ENCODE measurements at regions not wholly inside any gene's neighbourhood (a gene's known extent, or its start where the extent isn't known, plus 50 kb on each side); places are given as distances from the start of the nearest gene placed in this dataset.

- no peak for DNase-seq
- no peak overlapping the region for H3K4me3 ChIP-seq (ENCODE audit: low read length)
- H3K27ac ChIP-seq (ENCODE audit: low read length) = no peak overlapping the region
- no CpG with 5 or more reads among the region's 23 CpGs for WGBS (ENCODE audit: insufficient coverage, low lambda C conversion rate)
- peaks cover 67% of the 10 kb centered on the region for H3K27me3 ChIP-seq (ENCODE audit: control insufficient read depth, insufficient read depth, low read length)
- H3K9me3 ChIP-seq (ENCODE audit: control insufficient read depth, low read depth, low read length) = no peaks in the 10 kb centered on the region
- H3K4me1 ChIP-seq (ENCODE audit: control insufficient read depth, insufficient read depth, low read length) = no peaks in the 10 kb centered on the region
- H3K36me3 ChIP-seq (ENCODE audit: control insufficient read depth, insufficient read depth, low read length) = no peaks in the 10 kb centered on the region
These were observed 145.6 kb downstream of the ENGASE start for GRCh38 chr17:79220201-79220712.

- H3K27me3 ChIP-seq (ENCODE audit: control insufficient read depth, insufficient read depth, low read length) = peaks cover 72% of the 10 kb centered on the region
- no peaks in the 10 kb centered on the region for H3K36me3 ChIP-seq (ENCODE audit: control insufficient read depth, insufficient read depth, low read length)
- H3K4me3 ChIP-seq (ENCODE audit: low read length) = no peak overlapping the region
- no peaks in the 10 kb centered on the region for H3K4me1 ChIP-seq (ENCODE audit: control insufficient read depth, insufficient read depth, low read length)
- H3K27ac ChIP-seq (ENCODE audit: low read length) = no peak overlapping the region
- no peaks in the 10 kb centered on the region for H3K9me3 ChIP-seq (ENCODE audit: control insufficient read depth, low read depth, low read length)
- DNase-seq = no peak
- no CpG with 5 or more reads among the region's 18 CpGs for WGBS (ENCODE audit: insufficient coverage, low lambda C conversion rate)
These were observed 144.7 kb downstream of the ENGASE start for GRCh38 chr17:79219208-79219935.

- H3K27me3 ChIP-seq (ENCODE audit: control insufficient read depth, insufficient read depth, low read length) = peaks cover 72% of the 10 kb centered on the region
- H3K4me3 ChIP-seq (ENCODE audit: low read length) = no peak overlapping the region
- no peak overlapping the region for H3K27ac ChIP-seq (ENCODE audit: low read length)
- no peaks in the 10 kb centered on the region for H3K4me1 ChIP-seq (ENCODE audit: control insufficient read depth, insufficient read depth, low read length)
- DNase-seq = no peak
- H3K36me3 ChIP-seq (ENCODE audit: control insufficient read depth, insufficient read depth, low read length) = no peaks in the 10 kb centered on the region
- no peaks in the 10 kb centered on the region for H3K9me3 ChIP-seq (ENCODE audit: control insufficient read depth, low read depth, low read length)
- no CpG with 5 or more reads among the region's 10 CpGs for WGBS (ENCODE audit: insufficient coverage, low lambda C conversion rate)
These were observed 144.2 kb downstream of the ENGASE start for GRCh38 chr17:79218825-79219200.

- H3K9me3 ChIP-seq (ENCODE audit: control insufficient read depth, low read depth, low read length) = no peaks in the 10 kb centered on the region
- no peak for DNase-seq
- H3K27ac ChIP-seq (ENCODE audit: low read length) = no peak overlapping the region
- H3K4me1 ChIP-seq (ENCODE audit: control insufficient read depth, insufficient read depth, low read length) = no peaks in the 10 kb centered on the region
- H3K4me3 ChIP-seq (ENCODE audit: low read length) = no peak overlapping the region
- WGBS (ENCODE audit: insufficient coverage, low lambda C conversion rate) = no CpG with 5 or more reads among the region's 19 CpGs
- peaks cover 75% of the 10 kb centered on the region for H3K27me3 ChIP-seq (ENCODE audit: control insufficient read depth, insufficient read depth, low read length)
- no peaks in the 10 kb centered on the region for H3K36me3 ChIP-seq (ENCODE audit: control insufficient read depth, insufficient read depth, low read length)
These were observed 143.7 kb downstream of the ENGASE start for GRCh38 chr17:79218175-79218824.

- no peaks in the 10 kb centered on the region for H3K9me3 ChIP-seq (ENCODE audit: control insufficient read depth, low read depth, low read length)
- H3K27ac ChIP-seq (ENCODE audit: low read length) = no peak overlapping the region
- H3K27me3 ChIP-seq (ENCODE audit: control insufficient read depth, insufficient read depth, low read length) = peaks cover 74% of the 10 kb centered on the region
- H3K4me3 ChIP-seq (ENCODE audit: low read length) = no peak overlapping the region
- no peaks in the 10 kb centered on the region for H3K4me1 ChIP-seq (ENCODE audit: control insufficient read depth, insufficient read depth, low read length)
- no peak for DNase-seq
- WGBS (ENCODE audit: insufficient coverage, low lambda C conversion rate) = 60% methylated on average over 1 of the region's 12 CpGs
- H3K36me3 ChIP-seq (ENCODE audit: control insufficient read depth, insufficient read depth, low read length) = no peaks in the 10 kb centered on the region
These were observed 143.0 kb downstream of the ENGASE start for GRCh38 chr17:79217473-79218135.

GRCh38 chr17:79216826-79217225 lies 142.2 kb downstream of the ENGASE start:
- H3K27ac ChIP-seq (ENCODE audit: low read length) = no peak overlapping the region
- H3K27me3 ChIP-seq (ENCODE audit: control insufficient read depth, insufficient read depth, low read length) = peaks cover 74% of the 10 kb centered on the region
- no peaks in the 10 kb centered on the region for H3K9me3 ChIP-seq (ENCODE audit: control insufficient read depth, low read depth, low read length)
- WGBS (ENCODE audit: insufficient coverage, low lambda C conversion rate) = no CpG with 5 or more reads among the region's 6 CpGs
- H3K36me3 ChIP-seq (ENCODE audit: control insufficient read depth, insufficient read depth, low read length) = no peaks in the 10 kb centered on the region
- H3K4me1 ChIP-seq (ENCODE audit: control insufficient read depth, insufficient read depth, low read length) = no peaks in the 10 kb centered on the region
- DNase-seq = no peak
- H3K4me3 ChIP-seq (ENCODE audit: low read length) = no peak overlapping the region

- Histone ChIP-seq H3K27me3 (ENCODE audit: control insufficient read depth, insufficient read depth, low read length) (peaks cover 74% of the 10 kb centered on the region), H3K4me1 (ENCODE audit: control insufficient read depth, insufficient read depth, low read length) (no peaks in the 10 kb centered on the region), H3K4me3 (ENCODE audit: low read length) (no peak overlapping the region), H3K9me3 (ENCODE audit: control insufficient read depth, low read depth, low read length) (no peaks in the 10 kb centered on the region), H3K27ac (ENCODE audit: low read length) (no peak overlapping the region), H3K36me3 (ENCODE audit: control insufficient read depth, insufficient read depth, low read length) (no peaks in the 10 kb centered on the region)
- WGBS (ENCODE audit: insufficient coverage, low lambda C conversion rate) = no CpG with 5 or more reads among the region's 6 CpGs
- no peak for DNase-seq
These were observed 141.8 kb downstream of the ENGASE start for GRCh38 chr17:79216391-79216790.

- Histone ChIP-seq H3K9me3 (ENCODE audit: control insufficient read depth, low read depth, low read length) (no peaks in the 10 kb centered on the region), H3K36me3 (ENCODE audit: control insufficient read depth, insufficient read depth, low read length) (no peaks in the 10 kb centered on the region), H3K27me3 (ENCODE audit: control insufficient read depth, insufficient read depth, low read length) (peaks cover 67% of the 10 kb centered on the region), H3K4me1 (ENCODE audit: control insufficient read depth, insufficient read depth, low read length) (no peaks in the 10 kb centered on the region), H3K27ac (ENCODE audit: low read length) (no peak overlapping the region), H3K4me3 (ENCODE audit: low read length) (no peak overlapping the region)
- no peak for DNase-seq
- WGBS (ENCODE audit: insufficient coverage, low lambda C conversion rate) = no CpG with 5 or more reads among the region's 13 CpGs
These were observed 141.0 kb downstream of the ENGASE start for GRCh38 chr17:79215631-79216030.

- H3K27me3 ChIP-seq (ENCODE audit: control insufficient read depth, insufficient read depth, low read length) = peaks cover 62% of the 10 kb centered on the region
- no peak for DNase-seq
These were observed 140.4 kb downstream of the ENGASE start for GRCh38 chr17:79214940-79215604.

GRCh38 chr17:79214459-79214858 lies 139.8 kb downstream of the ENGASE start:
- 56% methylated on average over 1 of the region's 4 CpGs for WGBS (ENCODE audit: insufficient coverage, low lambda C conversion rate)
- peaks cover 57% of the 10 kb centered on the region for H3K27me3 ChIP-seq (ENCODE audit: control insufficient read depth, insufficient read depth, low read length)

More at GRCh38 chr17:79214940-79215604, 140.4 kb downstream of the ENGASE start:
- Histone ChIP-seq H3K36me3 (ENCODE audit: control insufficient read depth, insufficient read depth, low read length) (no peaks in the 10 kb centered on the region), H3K27ac (ENCODE audit: low read length) (no peak overlapping the region), H3K4me3 (ENCODE audit: low read length) (no peak overlapping the region), H3K9me3 (ENCODE audit: control insufficient read depth, low read depth, low read length) (no peaks in the 10 kb centered on the region), H3K4me1 (ENCODE audit: control insufficient read depth, insufficient read depth, low read length) (no peaks in the 10 kb centered on the region)
- WGBS (ENCODE audit: insufficient coverage, low lambda C conversion rate) = no CpG with 5 or more reads among the region's 20 CpGs

More at GRCh38 chr17:79214459-79214858, 139.8 kb downstream of the ENGASE start:
- no peak for DNase-seq
- no peaks in the 10 kb centered on the region for H3K4me1 ChIP-seq (ENCODE audit: control insufficient read depth, insufficient read depth, low read length)
- H3K4me3 ChIP-seq (ENCODE audit: low read length) = no peak overlapping the region
- no peaks in the 10 kb centered on the region for H3K9me3 ChIP-seq (ENCODE audit: control insufficient read depth, low read depth, low read length)
- H3K27ac ChIP-seq (ENCODE audit: low read length) = no peak overlapping the region
- no peaks in the 10 kb centered on the region for H3K36me3 ChIP-seq (ENCODE audit: control insufficient read depth, insufficient read depth, low read length)
